ENCODE measurements at regions not wholly inside any gene's neighbourhood (a gene's known extent, or its start where the extent isn't known, plus 50 kb on each side); places are given as distances from the start of the nearest gene placed in this dataset.
A peak's percentile ranks its signal among the peaks of the same experiment; 100 is the strongest.
"Not testable (repeated sequence)": the region's sequence is repeated elsewhere in the genome, so short reads cannot be mapped to it uniquely, and the experiment has no call there.

- DNase-seq (ENCODE audit: low spot score) = no peak
These were observed 204.9 kb upstream of the EEF2KMT start for GRCh38 chr16:5302372-5303114.

GRCh38 chr16:5298202-5298601, 200.6 kb upstream of the EEF2KMT start:
- DNase-seq (ENCODE audit: low spot score) = no peak

GRCh38 chr16:5296176-5296575, 198.6 kb upstream of the EEF2KMT start:
- no peak for DNase-seq (ENCODE audit: low spot score)

- DNase-seq (ENCODE audit: low spot score) = not testable (repeated sequence)
These were observed 197.7 kb upstream of the EEF2KMT start for GRCh38 chr16:5295304-5295703.

- DNase-seq (ENCODE audit: low spot score) = not testable (repeated sequence)
These were observed 184.6 kb upstream of the EEF2KMT start for GRCh38 chr16:5282152-5282551.

- no peak for DNase-seq (ENCODE audit: low spot score)
These were observed 159.9 kb upstream of the EEF2KMT start for GRCh38 chr16:5257462-5257861.

GRCh38 chr16:5252791-5253190, 155.2 kb upstream of the EEF2KMT start:
- no peak for DNase-seq (ENCODE audit: low spot score)

GRCh38 chr16:5247403-5247802, 149.8 kb upstream of the EEF2KMT start:
- not testable (repeated sequence) for DNase-seq (ENCODE audit: low spot score)

GRCh38 chr16:5240278-5240626, 142.7 kb upstream of the EEF2KMT start:
- DNase-seq (ENCODE audit: low spot score) = not testable (repeated sequence)

GRCh38 chr16:5239472-5240277, 142.1 kb upstream of the EEF2KMT start:
- DNase-seq (ENCODE audit: low spot score) = peak; percentile 68

- DNase-seq (ENCODE audit: low spot score) = no peak
These were observed 137.5 kb upstream of the EEF2KMT start for GRCh38 chr16:5235119-5235518.

GRCh38 chr16:5234295-5235050, 136.9 kb upstream of the EEF2KMT start:
- no peak for DNase-seq (ENCODE audit: low spot score)

- DNase-seq (ENCODE audit: low spot score) = no peak
These were observed 133.7 kb upstream of the EEF2KMT start for GRCh38 chr16:5231246-5231759.

GRCh38 chr16:5228369-5228768, 130.8 kb upstream of the EEF2KMT start:
- no peak for DNase-seq (ENCODE audit: low spot score)

- DNase-seq (ENCODE audit: low spot score) = no peak
These were observed 128.5 kb upstream of the EEF2KMT start for GRCh38 chr16:5225931-5226655.

GRCh38 chr16:5222761-5223160, 125.2 kb upstream of the EEF2KMT start:
- no peak for DNase-seq (ENCODE audit: low spot score)

GRCh38 chr16:5221831-5222230, 124.2 kb upstream of the EEF2KMT start:
- not testable (repeated sequence) for DNase-seq (ENCODE audit: low spot score)

GRCh38 chr16:5220705-5221104, 123.1 kb upstream of the EEF2KMT start:
- no peak for DNase-seq (ENCODE audit: low spot score)

- no peak for DNase-seq (ENCODE audit: low spot score)
These were observed 119.0 kb upstream of the EEF2KMT start for GRCh38 chr16:5216441-5217080.

GRCh38 chr16:5215901-5216300, 118.3 kb upstream of the EEF2KMT start:
- no peak for DNase-seq (ENCODE audit: low spot score)

- no peak for DNase-seq (ENCODE audit: low spot score)
These were observed 116.9 kb upstream of the EEF2KMT start for GRCh38 chr16:5214466-5214865.

Measured in left forelimb (tissue), 1 donor.